Gastroesophageal sphincter (tissue), 3 donors: ENCODE measurements at regions not wholly inside any gene's neighbourhood (a gene's known extent, or its start where the extent isn't known, plus 50 kb on each side); places are given as distances from the start of the nearest gene placed in this dataset.

Experiments
- POLR2A ChIP-seq, 2 donors: fragments of 450-650 bp; IDR thresholded peaks; one replicate each; pipeline ENCODE4 v1.6.1; 2017; ENCODE audit warnings: antibody characterized with exemption in 2 of 2, mild to moderate bottlenecking in 2 of 2, moderate library complexity in 1 of 2
- TF ChIP-seq, protein P1 (sequence below), 4 experiments: fragments of 200-600 bp in 2 of 4; fragments of 450-650 bp in 2 of 4; sonication (generic) in 1 of 4; IDR thresholded peaks; one replicate each; pipeline ENCODE4 v1.5.1; 2017 to 2019; ENCODE audit warnings: antibody characterized with exemption in 4 of 4, mild to moderate bottlenecking in 2 of 4, moderate library complexity in 2 of 4

DNA sequence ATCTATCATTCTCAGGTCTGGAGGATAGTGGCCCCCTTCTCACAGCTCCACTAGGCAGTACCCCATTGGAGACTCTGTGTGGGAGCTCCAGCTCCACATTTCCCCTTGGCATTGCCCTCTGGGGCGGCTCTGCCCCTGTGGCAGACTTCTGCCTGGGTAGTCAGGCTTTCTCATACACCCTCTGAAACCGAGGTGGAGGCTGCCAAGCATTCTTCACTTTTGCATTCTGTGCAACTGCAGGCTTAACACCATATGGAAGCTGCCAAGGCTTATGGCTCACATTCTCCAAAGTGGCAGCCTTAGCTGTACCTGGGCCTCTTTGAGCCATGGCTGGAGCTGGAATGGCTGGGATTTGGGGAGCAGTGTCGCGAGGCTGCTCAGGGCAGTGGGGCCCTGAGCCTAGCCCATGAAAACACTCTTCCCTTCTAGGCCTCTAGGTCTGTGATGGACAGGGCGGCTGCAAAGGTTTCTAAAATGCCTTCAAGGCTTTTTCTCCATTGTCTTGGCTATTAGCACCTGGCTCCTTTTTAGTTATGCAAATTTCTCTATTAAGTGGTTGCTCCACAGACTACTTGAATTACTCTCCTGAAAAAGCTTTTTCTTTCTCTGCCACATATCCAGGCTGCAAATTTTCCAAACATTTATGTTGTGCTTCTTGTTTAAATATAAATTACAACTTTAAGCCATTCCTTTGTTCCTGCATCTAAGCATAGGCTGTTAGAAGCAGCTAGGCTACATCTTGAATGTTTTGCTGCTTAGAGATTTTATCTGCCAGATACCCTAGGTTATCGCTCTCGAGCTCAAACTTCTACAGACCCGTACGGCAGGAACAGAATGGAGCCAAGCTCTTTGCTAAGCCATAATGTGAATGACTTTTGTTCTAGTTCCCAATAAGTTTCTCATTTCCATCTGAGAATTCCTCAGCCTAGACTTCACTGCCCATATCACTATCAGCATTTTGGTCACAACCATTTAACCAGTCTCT is 206.5 kb downstream of the CPS1 start:
- TF ChIP-seq, protein P1, sequence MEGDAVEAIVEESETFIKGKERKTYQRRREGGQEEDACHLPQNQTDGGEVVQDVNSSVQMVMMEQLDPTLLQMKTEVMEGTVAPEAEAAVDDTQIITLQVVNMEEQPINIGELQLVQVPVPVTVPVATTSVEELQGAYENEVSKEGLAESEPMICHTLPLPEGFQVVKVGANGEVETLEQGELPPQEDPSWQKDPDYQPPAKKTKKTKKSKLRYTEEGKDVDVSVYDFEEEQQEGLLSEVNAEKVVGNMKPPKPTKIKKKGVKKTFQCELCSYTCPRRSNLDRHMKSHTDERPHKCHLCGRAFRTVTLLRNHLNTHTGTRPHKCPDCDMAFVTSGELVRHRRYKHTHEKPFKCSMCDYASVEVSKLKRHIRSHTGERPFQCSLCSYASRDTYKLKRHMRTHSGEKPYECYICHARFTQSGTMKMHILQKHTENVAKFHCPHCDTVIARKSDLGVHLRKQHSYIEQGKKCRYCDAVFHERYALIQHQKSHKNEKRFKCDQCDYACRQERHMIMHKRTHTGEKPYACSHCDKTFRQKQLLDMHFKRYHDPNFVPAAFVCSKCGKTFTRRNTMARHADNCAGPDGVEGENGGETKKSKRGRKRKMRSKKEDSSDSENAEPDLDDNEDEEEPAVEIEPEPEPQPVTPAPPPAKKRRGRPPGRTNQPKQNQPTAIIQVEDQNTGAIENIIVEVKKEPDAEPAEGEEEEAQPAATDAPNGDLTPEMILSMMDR (IDR thresholded peaks at IDR 0.05) = no peak
- TF ChIP-seq POLR2A (IDR thresholded peaks at IDR 0.05) = no peak
